Thoracic aorta (tissue), 2 donors: ENCODE measurements at regions not wholly inside any gene's neighbourhood (a gene's known extent, or its start where the extent isn't known, plus 50 kb on each side); places are given as distances from the start of the nearest gene placed in this dataset.
A peak's percentile ranks its signal among the peaks of the same experiment; 100 is the strongest.

Experiments
- ATAC-seq: fragments of 150-250 bp; one replicate; pipeline ENCODE4 v1.8.0; 2017; ENCODE audit warnings: low read depth; ENCODE audit not compliant: insufficient number of reproducible peaks, low FRiP score
- DNase-seq: peaks from one replicate; pipeline ENCODE4 v3.0.0-alpha.2; 2020; ENCODE audit warnings: low spot score
- H3K27ac ChIP-seq, 2 donors: fragments of 200-600 bp; sonication (generic); 1 replicate in 1 of 2; 2 replicates in 1 of 2; pipeline ENCODE4 v1.5.1; 2016; ENCODE audit warnings: mild to moderate bottlenecking in 2 of 2, moderate library complexity in 2 of 2
- H3K27me3 ChIP-seq: fragments of 200-600 bp; sonication (generic); replicated peaks from 2 replicates; pipeline ENCODE4 v1.6.0; 2016; ENCODE audit warnings: mild to moderate bottlenecking; ENCODE audit not compliant: insufficient read depth
- H3K36me3 ChIP-seq: fragments of 200-600 bp; sonication (generic); one replicate; pipeline ENCODE4 v1.5.1; 2016
- H3K4me1 ChIP-seq, 2 donors: fragments of 200-600 bp; sonication (generic); 1 replicate in 1 of 2; 2 replicates in 1 of 2; pipeline versions ENCODE4 v1.5.1 to v1.6.0; 2016; ENCODE audit warnings: low read depth in 2 of 2, mild to moderate bottlenecking in 1 of 2; ENCODE audit not compliant: control insufficient read depth in 1 of 2
- H3K4me3 ChIP-seq: fragments of 200-600 bp; sonication (generic); 2 replicates; pipeline ENCODE4 v1.5.1; 2016; ENCODE audit warnings: mild to moderate bottlenecking
- H3K9me3 ChIP-seq: fragments of 200-600 bp; sonication (generic); 2 replicates; pipeline ENCODE4 v1.5.1; 2016
- TF ChIP-seq, protein P1 (sequence below): fragments of 200-600 bp; sonication (generic); IDR thresholded peaks from one replicate; pipeline ENCODE4 v1.5.1; 2019; ENCODE audit warnings: antibody characterized with exemption

DNA sequence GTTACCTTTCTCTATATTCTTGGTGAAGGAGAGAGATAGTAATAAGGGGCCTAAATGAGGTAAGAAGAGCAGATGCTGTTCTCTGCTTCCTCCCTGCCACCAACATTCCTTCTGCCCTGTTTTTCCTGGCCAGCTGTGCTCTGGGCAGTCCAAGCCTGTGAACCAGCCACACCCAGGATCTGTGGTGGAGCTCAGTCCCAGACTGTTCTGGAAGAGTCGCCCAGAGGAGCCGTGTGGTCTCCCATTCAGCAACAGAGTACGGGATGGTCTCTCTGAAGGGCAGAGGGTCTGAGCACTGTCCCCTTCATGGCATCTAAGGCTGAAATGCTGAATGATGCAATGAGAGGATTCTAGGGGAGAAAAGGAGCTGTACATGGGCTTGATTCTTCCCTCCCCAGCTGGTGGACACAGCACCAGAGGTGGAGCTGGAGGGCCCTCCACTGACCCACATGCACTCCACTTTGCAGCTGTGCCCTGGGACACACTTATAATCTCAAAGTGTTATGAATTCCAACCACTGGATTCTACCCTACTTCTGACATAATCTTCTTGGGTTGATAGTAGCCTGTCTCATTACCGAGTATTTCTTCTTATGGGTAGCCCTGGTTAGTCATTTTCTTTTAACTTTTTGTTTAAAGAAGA, 70.8 kb upstream of the RPS23 start:
- peaks cover 30 to 58% of the 10 kb centered on the region in 2 donors for H3K4me1 ChIP-seq
- no peak for ATAC-seq
- TF ChIP-seq, protein P1, sequence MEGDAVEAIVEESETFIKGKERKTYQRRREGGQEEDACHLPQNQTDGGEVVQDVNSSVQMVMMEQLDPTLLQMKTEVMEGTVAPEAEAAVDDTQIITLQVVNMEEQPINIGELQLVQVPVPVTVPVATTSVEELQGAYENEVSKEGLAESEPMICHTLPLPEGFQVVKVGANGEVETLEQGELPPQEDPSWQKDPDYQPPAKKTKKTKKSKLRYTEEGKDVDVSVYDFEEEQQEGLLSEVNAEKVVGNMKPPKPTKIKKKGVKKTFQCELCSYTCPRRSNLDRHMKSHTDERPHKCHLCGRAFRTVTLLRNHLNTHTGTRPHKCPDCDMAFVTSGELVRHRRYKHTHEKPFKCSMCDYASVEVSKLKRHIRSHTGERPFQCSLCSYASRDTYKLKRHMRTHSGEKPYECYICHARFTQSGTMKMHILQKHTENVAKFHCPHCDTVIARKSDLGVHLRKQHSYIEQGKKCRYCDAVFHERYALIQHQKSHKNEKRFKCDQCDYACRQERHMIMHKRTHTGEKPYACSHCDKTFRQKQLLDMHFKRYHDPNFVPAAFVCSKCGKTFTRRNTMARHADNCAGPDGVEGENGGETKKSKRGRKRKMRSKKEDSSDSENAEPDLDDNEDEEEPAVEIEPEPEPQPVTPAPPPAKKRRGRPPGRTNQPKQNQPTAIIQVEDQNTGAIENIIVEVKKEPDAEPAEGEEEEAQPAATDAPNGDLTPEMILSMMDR, result no peak

GRCh38 chr5:82347201-82347865, 69.2 kb upstream of the RPS23 start:
- DNase-seq, result peak; percentile 19
- peak overlapping the region; percentile 16 for H3K4me3 ChIP-seq
- no peaks in the 10 kb centered on the region for H3K27me3 ChIP-seq
- TF ChIP-seq, protein P1, result no peak
- peaks cover 30 to 55% of the 10 kb centered on the region in 2 donors for H3K4me1 ChIP-seq
- H3K9me3 ChIP-seq, result no peaks in the 10 kb centered on the region
- peak overlapping the region; percentile 83 to 89 for H3K27ac ChIP-seq
- H3K36me3 ChIP-seq, result no peaks in the 10 kb centered on the region
- ATAC-seq, result no peak

More for the DNA sequence above, 70.8 kb upstream of the RPS23 start:
- Histone ChIP-seq H3K4me3 (no peak overlapping the region), H3K27me3 (no peaks in the 10 kb centered on the region), H3K27ac (peak overlapping the region; percentile 83 to 89), H3K9me3 (no peaks in the 10 kb centered on the region), H3K36me3 (no peaks in the 10 kb centered on the region)
- DNase-seq, result no peak

GRCh38 chr5:82346399-82347165, 68.4 kb upstream of the RPS23 start:
- H3K27me3 ChIP-seq, result no peaks in the 10 kb centered on the region
- no peak for ATAC-seq
- no peak for DNase-seq
- no peaks in the 10 kb centered on the region for H3K36me3 ChIP-seq
- H3K27ac ChIP-seq, result peak overlapping the region; percentile 83 to 89
- H3K4me3 ChIP-seq, result no peak overlapping the region
- peaks cover 25 to 50% of the 10 kb centered on the region in 2 donors for H3K4me1 ChIP-seq
- H3K9me3 ChIP-seq, result no peaks in the 10 kb centered on the region
- TF ChIP-seq, protein P1, result no peak

- no peak for ATAC-seq
- TF ChIP-seq, protein P1, result no peak
- DNase-seq, result no peak
- Histone ChIP-seq H3K4me1 (peaks cover 25 to 51% of the 10 kb centered on the region in 2 donors), H3K36me3 (no peaks in the 10 kb centered on the region), H3K27me3 (no peaks in the 10 kb centered on the region), H3K4me3 (no peak overlapping the region), H3K9me3 (no peaks in the 10 kb centered on the region), H3K27ac (no peak overlapping the region)
These were observed 67.0 kb upstream of the RPS23 start for GRCh38 chr5:82345108-82345507.

DNA sequence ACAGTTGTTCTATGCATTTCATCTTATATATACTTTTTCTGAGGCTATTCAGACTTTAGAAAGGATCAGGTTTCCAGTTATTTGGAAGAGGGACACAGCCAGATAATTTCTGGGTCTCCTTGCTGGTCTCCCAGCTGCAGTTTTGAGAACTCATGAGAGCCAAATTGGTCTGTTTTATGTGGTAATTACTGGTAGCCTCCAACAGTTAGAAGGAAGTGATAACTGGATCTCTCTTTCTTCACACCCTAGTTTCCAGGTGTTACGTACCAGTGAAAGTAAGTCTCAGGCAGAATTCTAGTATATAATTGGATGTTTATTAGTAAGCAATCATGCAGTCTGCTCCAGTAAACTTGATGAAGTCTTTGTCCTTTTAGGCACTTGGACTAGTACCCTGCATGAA, 63.2 kb upstream of the RPS23 start:
- no peak overlapping the region for H3K27ac ChIP-seq
- no peak overlapping the region for H3K4me3 ChIP-seq
- H3K9me3 ChIP-seq, result no peaks in the 10 kb centered on the region
- no peak for DNase-seq
- TF ChIP-seq, protein P1, result no peak
- H3K36me3 ChIP-seq, result no peaks in the 10 kb centered on the region
- ATAC-seq, result no peak
- H3K4me1 ChIP-seq, result peaks cover 16 to 44% of the 10 kb centered on the region in 2 donors
- H3K27me3 ChIP-seq, result no peaks in the 10 kb centered on the region
